ENCODE measurements at regions not wholly inside any gene's neighbourhood (a gene's known extent, or its start where the extent isn't known, plus 50 kb on each side); places are given as distances from the start of the nearest gene placed in this dataset.

- TF ChIP-seq POLR2A (IDR thresholded peaks at IDR 0.05) (no peak), CTCF (IDR thresholded peaks at IDR 0.05) (no peak), EP300 (IDR thresholded peaks at IDR 0.05) (no peak)
Observed at GRCh38 chr4:22957774-22958309, 265.1 kb downstream of the GBA3 start.
